Left lobe of liver (tissue), 2 donors: ENCODE measurements at regions not wholly inside any gene's neighbourhood (a gene's known extent, or its start where the extent isn't known, plus 50 kb on each side); places are given as distances from the start of the nearest gene placed in this dataset.
"Not testable (repeated sequence)": the region's sequence is repeated elsewhere in the genome, so short reads cannot be mapped to it uniquely, and the experiment has no call there.

Experiments used
- ATAC-seq: fragments of 200-7000 bp; cut with Tn5 transposase; one replicate; pipeline ENCODE4 v1.9.1; 2020; ENCODE audit warnings: mild to moderate bottlenecking, moderate library complexity
- DNase-seq: peaks from one replicate; pipeline ENCODE4 v3.0.0-alpha.2; 2020; ENCODE audit warnings: low spot score
- donor health status: DM: no; HTN: no; CAD: no; lungs with moderate emphysema.
- donor health status: DM: no; HTN: yes; CAD: no.

DNA sequence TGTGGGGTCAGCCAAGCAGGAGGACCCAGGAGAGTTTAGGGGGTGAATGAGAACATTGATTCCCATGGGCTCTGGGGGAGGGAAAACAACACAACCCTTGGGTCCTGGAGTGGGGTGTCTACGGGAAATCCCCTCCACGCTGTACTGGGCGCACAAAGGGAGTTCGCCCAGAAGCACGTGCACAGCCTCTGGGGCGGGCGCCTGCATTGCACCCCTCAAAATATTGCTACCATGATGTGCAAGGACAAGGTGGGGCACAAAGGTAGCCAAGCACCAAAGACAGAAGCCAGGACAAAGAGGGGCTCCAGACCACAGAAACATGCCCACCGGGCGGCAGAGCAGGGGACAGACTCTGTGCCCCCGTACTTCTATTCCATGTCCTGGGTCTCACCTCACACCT lies 74.9 kb upstream of the EIF5 start:
- DNase-seq, result peak; percentile 37

DNA sequence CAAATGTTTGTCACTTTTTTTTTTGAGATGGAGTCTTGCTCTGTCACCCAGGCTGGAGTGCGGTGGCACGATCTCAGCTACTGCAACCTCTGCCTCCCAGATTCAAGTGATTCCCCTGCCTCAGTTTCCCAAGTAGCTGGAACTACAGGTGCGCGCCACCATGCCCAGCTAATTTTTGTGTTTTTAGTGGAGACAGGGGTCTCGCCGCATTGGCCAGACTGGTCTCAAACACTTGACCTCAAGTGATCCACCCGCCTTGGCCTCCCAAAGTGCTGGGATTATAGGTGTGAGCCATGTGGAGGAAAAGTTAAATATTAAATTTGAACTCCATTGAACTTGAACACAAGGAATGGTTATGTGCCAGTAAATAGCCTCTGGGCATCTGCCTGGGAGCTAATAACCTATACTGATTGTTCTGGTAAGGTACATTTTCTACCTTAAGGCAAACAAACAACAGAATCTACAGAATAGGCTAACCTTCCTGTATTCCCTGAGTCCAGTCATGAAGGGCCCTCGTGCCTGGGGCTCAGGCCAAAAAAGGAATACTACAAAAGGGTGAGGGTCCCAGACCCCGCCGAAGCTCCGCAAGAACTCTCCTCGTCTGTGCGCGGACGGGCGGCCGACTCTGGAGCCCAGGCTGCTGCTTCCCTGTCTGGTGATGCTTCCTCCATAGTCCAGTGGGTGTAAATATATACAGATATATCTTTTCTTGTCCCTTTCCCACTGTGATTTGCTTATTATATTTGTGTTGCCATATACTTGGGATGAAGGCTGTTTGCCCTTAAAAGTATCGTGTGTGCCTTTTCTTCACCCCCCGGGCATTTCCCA lies 74.0 kb upstream of the EIF5 start:
- ATAC-seq, result peak; percentile 71
- DNase-seq, result peak; percentile 50

More for the DNA sequence above, 74.9 kb upstream of the EIF5 start:
- ATAC-seq, result no peak

DNA sequence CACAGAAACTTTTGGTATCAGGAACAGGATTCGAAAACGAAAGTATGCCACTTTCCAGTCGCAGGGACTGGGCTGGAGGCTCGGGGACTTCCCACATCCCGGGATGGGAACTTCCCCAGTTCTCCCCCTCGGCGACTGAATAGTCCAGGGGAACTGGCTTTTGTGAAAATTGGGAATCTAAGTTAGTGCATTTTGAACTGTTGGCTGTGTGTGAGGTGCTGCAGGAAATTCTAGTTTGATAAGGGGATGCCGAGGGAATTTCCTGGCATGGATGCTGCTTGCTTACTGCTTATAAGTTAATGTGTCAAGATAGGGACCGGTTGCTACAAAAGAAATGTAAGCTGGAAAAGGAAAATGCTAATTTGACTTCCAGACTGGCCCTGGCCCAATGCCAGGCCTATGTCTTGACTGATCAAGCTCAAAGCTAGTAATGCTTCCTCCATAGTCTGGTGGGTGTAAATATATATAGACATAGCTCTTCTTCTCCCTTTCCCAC lies 73.4 kb upstream of the EIF5 start:
- DNase-seq (peak; percentile 60), ATAC-seq (peak; percentile 90)

DNA sequence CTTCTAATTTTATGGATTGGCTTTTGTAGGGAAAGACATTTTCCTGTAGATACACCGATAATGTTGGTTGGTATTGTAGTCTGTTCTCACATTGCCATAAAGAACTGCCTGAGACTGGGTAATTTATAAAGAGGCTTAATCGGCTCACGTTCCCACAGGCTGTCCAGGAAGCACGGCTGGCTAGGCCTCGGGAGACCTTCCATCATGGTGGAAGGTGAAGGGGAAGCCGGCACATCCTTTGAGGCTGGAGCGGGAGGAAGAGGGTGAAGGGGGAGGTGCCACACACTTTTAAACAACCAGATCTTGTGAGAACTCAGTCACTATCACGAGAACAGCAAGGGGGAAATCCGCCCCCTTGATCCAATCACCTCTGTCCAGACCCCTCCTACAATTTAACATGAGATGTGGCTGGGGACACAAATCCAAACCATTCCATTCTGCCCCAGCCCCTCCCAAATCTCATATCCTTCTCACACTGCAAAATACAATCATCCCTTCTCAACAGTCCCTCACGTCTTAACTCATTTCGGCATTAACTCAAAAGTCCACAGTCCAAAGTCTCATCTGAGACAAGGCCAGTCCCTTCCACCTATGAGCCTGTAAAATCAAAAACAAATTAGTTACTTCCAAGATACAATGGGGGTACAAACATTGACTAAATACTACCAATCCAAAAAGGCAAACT lies 66.7 kb upstream of the EIF5 start:
- peak; percentile 15 for DNase-seq
- ATAC-seq, result no peak

DNA sequence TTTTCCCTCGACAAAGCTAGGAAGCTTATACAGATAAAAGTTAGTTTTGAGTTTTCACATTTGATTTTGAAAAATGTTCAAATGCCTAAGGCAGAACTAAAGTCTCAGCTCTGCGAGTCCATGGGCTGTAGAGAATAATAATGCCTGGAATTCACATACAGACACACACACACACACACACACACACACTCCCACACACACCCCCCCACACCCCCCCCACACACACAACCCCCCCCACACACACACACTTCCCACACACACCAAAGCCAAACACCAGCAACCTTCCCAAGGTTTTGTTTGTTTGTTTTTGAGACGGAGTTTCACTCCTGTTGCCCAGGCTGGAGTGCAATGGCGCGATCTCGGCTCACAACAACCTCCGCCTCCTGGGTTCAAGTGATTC lies 62.8 kb upstream of the EIF5 start:
- DNase-seq, result peak; percentile 7
- no peak for ATAC-seq

DNA sequence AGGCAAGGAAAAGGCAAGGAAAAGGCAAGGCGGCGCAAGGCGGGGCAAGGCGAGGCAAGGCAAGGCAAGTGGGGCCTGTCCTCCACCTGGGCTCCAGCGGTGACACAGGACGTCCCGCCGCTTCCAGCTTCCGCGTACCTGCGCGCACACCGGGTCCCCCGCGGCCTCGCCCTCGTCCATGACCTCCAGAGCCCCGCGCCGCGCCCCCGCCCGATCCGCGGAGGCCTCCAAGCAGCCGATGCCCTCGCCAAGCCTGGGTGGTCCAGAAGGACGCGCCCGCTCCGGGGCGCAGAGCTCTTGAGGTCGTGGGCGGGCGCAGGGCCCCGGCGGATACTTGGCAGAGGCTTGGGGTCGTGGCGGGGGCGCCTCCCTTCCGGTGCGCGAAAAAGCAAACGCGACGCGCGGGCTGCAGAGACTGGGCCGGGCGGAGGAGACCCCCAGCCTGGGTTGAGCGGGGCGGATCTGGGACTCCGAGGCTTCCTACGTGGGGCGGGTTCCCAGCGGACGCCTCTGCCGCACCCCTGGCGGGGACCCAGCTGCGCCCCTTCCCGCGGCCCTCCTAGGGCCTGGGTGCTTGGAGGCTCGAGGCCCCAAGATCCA lies 60.8 kb upstream of the EIF5 start:
- DNase-seq (peak; percentile 41), ATAC-seq (peak; percentile 43)

DNA sequence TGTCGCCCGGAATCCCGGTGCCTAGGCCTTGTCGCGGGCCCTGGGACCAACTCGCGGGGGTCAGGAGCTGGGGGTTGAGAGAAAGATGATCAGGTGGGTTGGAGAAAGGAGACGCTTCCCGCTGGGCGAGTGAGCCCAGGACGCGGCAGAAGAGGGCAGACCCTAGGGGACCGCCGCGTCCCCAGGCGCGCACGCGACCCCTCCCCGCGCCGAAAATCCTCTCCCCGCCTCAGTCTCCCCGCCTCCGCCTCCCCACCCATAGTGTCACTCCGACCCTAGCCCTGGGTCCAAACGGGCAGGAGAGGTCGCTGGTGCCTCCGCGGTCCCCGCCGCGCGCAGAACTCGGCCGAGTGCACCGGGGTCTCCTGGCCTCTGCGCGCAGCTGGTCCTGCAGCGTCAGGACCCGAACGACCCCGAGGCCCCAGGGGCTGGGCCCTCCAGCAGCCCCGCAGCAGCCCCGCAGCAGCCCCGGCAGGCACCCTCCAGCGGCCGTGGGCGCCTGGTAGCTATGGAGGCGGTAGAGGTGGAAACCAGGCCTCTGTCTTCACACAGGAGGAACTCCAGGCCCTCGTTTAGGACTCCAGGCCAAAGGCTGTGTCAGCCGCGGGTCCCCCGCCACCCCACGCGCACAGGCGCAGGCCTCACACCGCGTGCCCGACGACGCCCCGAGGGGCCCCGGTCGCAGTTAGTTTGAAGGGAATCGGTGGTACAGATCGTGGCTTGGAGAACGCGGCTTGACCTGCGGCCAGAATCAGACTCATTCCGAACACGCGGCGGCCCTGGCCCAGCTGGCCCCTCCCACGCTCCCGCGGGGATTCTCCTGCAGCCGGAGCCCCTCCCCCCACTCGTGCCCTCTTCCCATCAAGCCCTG lies 60.1 kb upstream of the EIF5 start:
- ATAC-seq, result peak; percentile 65
- peak; percentile 47 for DNase-seq

DNA sequence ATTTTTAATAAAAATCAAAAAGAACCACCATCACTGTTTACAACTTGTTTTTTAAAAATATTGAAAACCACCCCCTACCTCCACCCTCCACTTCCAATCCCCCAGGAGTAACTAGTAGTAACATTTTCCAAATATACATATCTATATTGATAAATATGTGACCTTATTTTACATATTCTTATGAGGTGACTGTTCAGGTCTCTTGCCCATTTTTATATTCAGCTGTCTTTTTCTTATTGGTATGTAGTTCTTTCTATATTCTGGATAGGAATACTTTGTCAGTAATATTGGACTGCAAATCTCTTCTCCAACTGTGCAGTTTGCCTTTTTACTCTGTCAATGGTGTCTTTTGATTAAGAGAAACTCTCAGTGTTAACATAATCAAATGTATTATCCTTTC lies 59.0 kb upstream of the EIF5 start:
- ATAC-seq (no peak), DNase-seq (no peak)

DNA sequence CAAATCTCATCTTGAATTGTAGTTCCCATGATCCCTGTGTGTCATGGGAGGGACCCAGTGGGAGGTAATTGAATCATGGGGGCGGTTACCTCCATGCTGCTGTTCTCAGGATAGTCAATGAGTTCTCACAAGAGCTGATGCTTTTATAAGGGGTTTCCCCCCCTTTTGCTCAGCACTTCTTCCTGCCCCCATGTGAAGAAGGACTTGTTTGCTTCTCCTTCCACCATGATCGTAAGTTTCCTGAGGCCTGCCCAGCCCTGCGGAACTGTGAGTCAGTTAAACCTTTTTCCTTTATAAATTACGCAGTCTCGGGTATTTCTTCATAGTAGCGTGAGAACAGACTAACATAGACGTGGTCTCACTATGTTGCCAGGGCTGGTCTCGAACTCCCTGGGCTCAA lies 56.1 kb upstream of the EIF5 start:
- peak; percentile 14 for DNase-seq
- ATAC-seq, result no peak

DNA sequence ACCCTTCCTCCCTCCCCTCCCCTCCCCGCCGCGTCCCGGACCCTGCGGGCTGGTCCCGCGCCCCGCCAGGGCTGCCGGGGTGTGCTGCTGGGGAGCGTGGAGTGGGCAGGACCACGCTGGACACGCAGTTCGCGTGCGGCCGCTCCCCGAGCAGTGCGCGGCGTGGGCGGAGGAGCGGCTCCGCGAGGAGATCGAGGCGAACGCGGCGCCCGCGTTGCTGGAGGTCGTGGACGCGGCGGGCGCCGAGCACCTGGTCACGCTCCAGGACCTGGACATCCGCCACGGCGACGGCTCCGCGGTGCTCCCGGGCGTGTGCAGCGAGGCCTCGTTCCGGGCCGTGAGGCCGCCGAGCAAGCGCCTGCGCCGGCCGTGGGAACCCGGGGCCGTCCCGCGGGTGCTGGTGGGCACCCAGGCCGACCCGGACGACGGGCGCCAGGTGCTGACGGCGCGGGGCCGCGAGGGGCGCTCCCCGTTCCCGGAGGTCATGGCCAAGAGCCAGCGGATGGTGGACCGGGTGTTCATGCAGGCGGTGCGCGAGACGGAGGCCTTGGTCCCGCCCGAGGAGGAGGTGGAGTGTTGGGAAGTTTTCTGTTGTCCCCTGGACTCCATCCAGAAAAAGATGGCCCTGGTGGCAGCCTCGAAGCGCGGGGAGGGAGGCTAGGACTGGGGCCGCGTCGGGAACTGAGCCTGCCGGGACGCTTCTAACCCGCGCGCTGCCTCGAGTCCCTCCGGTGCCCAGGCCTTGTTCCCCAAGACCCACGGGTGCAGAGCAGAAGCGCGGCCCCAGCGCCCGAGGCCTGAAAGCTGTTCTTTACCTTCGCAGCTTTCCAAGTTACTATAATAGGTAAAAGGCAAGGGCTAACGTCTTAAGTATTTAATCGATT lies 54.7 kb upstream of the EIF5 start:
- DNase-seq (peak; percentile 51), ATAC-seq (peak; percentile 72)

DNA sequence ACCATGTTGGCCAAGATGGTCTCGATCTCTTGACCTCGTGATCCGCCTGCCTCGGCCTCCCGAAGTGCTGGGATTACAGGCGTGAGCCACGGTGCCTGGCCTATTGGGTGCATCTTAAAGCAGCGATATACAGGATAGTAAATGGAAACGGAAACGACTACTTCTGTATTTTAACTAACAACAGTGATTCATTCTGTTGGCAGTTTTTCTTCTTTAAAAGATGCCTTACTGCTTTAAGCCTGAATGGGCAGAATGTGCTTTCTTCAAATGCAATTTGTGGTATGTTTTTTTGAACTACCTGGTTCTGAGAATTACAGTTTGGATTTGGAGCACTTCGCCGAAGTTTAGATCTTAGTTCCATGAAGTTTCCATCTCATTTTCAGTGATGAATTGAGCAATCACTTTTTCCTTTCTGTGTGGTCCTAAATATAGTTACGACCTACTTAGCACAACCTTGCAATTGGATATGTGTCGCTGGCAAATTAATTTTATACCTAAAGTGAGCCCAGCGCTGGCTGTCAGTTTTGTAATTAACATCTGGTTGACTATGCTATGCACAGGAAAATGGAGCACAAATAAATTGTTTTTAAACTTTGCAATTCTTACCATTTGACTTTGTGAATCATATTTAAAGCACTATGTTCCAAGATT lies 53.6 kb upstream of the EIF5 start:
- ATAC-seq (no peak), DNase-seq (peak; percentile 8)

DNA sequence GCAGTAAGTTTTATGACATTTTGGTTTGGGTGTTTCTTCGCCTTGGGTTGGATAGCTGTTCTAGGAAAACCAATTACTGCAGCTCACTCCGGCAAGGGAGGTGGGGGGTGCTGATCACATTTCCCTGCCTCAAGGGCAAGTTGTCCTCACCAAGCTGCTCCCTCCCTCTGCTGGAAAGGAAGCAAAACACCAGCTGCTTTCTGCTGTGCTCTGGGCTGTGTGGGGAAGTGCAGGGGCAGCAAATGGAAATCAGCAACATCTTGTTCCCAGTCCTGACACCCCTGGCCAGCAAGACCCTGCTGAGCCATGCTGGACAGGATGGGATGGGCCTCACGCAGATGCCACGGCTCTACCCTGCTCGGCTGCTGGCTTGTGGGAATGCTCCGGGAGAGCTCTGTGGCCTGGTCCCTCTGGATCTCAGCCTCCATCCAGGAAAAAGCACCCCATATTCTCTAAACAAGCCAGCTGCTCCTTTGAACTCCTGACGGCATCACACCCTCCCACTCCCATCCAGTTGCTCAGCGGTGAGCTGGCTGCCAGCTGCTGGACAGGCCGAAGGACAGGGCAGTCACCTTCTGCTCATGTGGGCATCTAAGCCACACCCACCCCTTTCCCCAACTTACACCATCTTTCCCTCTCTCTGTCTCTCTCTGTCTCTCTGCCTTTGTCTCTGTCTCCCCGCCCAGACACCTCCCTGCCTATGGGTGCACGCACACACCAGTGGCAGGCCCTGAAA lies 52.4 kb upstream of the EIF5 start:
- DNase-seq, result peak; percentile 56
- peak; percentile 56 for ATAC-seq

DNA sequence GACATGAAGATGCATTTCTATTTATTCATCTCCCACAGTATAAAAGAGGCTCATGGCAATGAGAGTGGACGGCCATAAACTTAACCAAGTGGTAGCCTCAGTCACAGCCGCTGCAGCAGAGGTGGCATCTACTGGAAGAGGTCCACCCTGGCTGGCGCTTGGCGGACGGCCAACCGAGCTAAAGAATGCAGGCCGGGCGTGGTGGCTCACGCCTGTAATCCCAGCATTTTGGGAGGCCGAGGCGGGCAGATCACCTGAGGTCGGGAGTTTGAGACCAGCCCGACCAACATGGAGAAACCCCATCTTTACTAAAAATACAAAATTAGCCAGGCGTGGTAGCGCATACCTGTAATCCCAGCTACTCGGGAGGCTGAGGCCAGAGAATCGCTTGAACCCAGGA lies 51.7 kb upstream of the EIF5 start:
- peak; percentile 46 for DNase-seq
- not testable (repeated sequence) for ATAC-seq

DNA sequence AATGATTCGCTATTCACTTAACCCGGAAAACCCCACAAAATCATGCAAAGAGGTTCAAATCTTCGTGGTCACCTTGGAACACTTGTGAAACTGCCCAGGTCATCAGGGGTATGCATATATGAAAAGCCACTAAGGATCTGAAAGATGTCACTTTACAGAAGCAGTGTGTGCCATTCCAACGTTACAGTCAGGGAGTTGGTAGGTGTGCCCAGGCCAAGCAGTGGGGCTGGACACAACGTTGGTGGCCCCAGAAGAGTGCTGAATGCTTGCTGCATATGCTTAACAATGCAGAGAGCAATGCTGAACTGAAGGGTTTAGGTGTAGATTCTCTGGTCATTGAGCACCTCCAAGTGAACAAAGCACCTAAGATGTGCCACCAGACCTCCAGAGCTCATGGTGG lies 51.1 kb upstream of the EIF5 start:
- DNase-seq (no peak), ATAC-seq (no peak)

DNA sequence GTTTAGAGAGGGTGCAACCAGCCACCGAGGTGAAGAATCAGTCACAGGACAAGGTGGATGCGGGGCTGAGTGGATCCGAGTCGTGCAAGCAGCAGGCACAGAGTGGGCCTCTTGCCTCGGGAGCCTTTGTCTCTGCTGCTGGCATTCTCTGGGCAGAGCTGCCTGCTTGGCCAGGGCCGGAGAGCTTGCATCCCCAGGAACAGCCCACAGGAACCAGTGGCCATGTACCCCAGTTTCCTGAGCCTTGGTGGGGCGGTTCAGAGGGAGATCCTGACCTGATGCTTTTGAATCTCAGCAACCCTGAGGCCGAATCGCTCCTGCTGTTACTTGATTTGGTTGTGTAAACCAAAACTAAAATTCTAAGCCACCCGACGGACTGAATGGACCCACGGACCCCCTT lies 50.1 kb upstream of the EIF5 start:
- no peak for DNase-seq
- no peak for ATAC-seq
